ENCODE measurements at regions not wholly inside any gene's neighbourhood (a gene's known extent, or its start where the extent isn't known, plus 50 kb on each side); places are given as distances from the start of the nearest gene placed in this dataset.

DNA sequence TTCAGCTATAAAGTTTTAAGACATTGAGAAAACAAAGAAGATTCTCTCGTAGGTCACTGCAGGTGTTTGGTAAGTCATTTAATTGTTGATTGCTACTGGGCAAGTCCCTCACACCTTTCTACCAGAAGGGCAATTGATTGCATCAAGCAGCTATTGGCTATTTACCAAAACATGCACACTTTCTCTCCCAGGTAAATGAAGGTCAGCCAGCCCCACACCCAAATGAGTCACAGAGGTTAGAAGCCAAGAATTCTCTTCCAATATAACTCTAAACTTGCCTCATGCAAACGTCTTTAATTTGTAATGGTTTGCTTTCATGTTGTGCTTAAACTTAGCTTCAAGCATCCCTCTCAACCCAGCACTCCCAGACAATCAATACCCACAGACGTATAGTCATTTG, 475.3 kb upstream of the ADGRL2 start:
- H3K36me3 ChIP-seq: no peaks in the 10 kb centered on the region
- H3K27me3 ChIP-seq (replicated peaks in 1 of 7): no peaks in the 10 kb centered on the region
- WGBS, 5 donors: 66 to 86% (median 77%) methylated on average over 3 of the region's 3 CpGs
- H3K9me3 ChIP-seq: no peaks in the 10 kb centered on the region
- H3K27ac ChIP-seq: no peak overlapping the region
- H3K4me3 ChIP-seq: no peak overlapping the region
- TF ChIP-seq, protein P1, sequence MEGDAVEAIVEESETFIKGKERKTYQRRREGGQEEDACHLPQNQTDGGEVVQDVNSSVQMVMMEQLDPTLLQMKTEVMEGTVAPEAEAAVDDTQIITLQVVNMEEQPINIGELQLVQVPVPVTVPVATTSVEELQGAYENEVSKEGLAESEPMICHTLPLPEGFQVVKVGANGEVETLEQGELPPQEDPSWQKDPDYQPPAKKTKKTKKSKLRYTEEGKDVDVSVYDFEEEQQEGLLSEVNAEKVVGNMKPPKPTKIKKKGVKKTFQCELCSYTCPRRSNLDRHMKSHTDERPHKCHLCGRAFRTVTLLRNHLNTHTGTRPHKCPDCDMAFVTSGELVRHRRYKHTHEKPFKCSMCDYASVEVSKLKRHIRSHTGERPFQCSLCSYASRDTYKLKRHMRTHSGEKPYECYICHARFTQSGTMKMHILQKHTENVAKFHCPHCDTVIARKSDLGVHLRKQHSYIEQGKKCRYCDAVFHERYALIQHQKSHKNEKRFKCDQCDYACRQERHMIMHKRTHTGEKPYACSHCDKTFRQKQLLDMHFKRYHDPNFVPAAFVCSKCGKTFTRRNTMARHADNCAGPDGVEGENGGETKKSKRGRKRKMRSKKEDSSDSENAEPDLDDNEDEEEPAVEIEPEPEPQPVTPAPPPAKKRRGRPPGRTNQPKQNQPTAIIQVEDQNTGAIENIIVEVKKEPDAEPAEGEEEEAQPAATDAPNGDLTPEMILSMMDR (IDR thresholded peaks at IDR 0.05 in 8 of 11, conservative IDR thresholded peaks at IDR 0.05 in 3 of 11): no peak
- TF ChIP-seq POLR2AphosphoS5 (IDR thresholded peaks at IDR 0.05) (no peak), POLR2A (IDR thresholded peaks at IDR 0.05) (no peak)
- intact Hi-C loops (cut with DNase I; ENCODE audit: low total_unique reads): no loop called here
- no peaks in the 10 kb centered on the region for H3K4me1 ChIP-seq
- DNase-seq: no peak

DNA sequence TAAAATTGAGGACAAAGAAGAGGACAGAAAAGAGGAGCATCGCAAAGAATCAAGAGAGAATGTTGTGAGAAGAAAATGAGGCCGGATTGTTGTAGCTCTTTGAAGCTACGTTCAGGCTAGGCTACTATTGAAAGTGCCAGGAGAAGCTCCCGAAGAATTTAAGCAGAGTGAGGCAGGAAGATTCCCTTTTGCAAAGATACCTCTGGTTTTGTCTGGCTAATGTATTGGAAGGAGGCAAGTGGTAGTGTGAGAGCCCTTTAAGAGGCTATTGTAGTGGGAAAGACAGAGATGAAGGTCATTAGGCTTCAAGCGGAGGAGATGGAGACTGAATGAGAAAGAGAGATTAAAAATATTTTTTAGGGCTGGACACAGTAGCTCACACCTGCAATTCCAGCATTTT, 476.9 kb upstream of the ADGRL2 start:
- Histone ChIP-seq H3K27me3 (replicated peaks in 1 of 7) (no peaks in the 10 kb centered on the region), H3K4me3 (no peak overlapping the region), H3K4me1 (no peaks in the 10 kb centered on the region), H3K36me3 (no peaks in the 10 kb centered on the region), H3K27ac (no peak overlapping the region), H3K9me3 (no peaks in the 10 kb centered on the region)
- 83 to 91% (median 88%) methylated on average over 5 of the region's 5 CpGs for WGBS, 5 donors
- intact Hi-C loops (cut with DNase I; ENCODE audit: low total_unique reads): no loop called here
- DNase-seq: no peak
- TF ChIP-seq, protein P1 (IDR thresholded peaks at IDR 0.05 in 8 of 11, conservative IDR thresholded peaks at IDR 0.05 in 3 of 11): no peak
- TF ChIP-seq POLR2AphosphoS5 (IDR thresholded peaks at IDR 0.05): no peak
- no peak for TF ChIP-seq POLR2A (IDR thresholded peaks at IDR 0.05)

DNA sequence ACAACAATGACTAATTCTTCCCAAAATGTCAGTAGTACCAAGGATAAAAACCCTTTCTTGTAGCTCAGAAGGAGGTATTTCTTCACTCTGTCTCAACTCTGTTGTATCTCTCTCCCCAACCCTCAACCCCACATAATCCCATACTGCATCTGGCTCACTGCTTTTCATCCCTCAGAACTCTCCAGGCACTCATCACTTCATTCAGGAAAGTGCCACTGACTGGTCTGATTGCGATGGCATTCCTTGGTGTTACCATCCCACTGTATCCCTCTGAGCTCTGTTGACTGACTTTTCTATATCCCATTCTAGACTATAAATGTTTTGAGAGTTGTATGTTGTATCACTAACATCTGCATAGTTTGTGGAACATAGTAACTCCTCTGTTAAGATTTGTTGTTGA, 483.5 kb upstream of the ADGRL2 start:
- H3K4me3 ChIP-seq: no peak overlapping the region
- H3K4me1 ChIP-seq: peaks cover 0 to 12% (median 2%) of the 10 kb centered on the region in 6 donors
- H3K36me3 ChIP-seq: no peaks in the 10 kb centered on the region
- no peaks in the 10 kb centered on the region for H3K27me3 ChIP-seq (replicated peaks in 1 of 7)
- H3K27ac ChIP-seq: no peak overlapping the region
- intact Hi-C loops (cut with DNase I; ENCODE audit: low total_unique reads): no loop called here
- TF ChIP-seq, protein P1 (IDR thresholded peaks at IDR 0.05 in 8 of 11, conservative IDR thresholded peaks at IDR 0.05 in 3 of 11): no peak
- TF ChIP-seq POLR2A (IDR thresholded peaks at IDR 0.05) (no peak), POLR2AphosphoS5 (IDR thresholded peaks at IDR 0.05) (no peak)
- H3K9me3 ChIP-seq: no peaks in the 10 kb centered on the region
- no peak for DNase-seq
- WGBS, 5 donors: 86 to 100% (median 96%) methylated on average over 1 of the region's 1 CpG

DNA sequence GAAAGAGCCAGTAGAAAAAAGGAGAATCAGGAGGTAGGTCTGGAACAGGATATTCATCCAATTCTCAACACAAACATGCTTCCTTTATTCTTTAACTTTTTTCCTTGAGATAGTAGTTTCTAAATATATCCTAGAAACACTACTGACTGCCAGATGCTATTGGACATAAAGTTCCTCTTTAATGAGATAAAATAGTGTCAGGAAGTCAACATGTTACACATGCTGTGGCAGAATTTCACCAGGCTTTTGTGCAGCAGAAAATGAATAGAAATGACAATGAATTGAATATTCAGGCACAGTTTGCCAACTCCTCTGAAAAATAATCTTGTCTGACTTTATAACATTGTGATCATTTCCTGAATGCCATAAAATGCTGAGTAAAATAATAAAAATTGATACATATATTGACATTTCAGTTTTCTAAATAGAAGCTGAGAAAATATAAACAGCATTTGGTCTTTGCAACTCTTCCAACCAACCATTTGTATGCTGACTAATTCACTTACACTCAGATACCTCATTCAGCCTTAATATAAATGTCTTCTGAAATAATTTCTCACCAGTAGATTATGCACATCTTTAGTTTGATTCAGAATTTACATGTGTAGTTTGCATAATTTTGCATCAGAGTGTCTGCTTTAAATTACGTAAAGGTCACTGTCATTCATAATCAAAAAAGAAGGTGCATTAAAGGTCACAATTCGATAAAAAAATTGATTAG, 486.1 kb upstream of the ADGRL2 start:
- no peak for DNase-seq
- Histone ChIP-seq H3K9me3 (no peaks in the 10 kb centered on the region), H3K27ac (peak overlapping the region in 3 of 8 donors; percentile 26 to 51 (median 39)), H3K4me1 (peaks cover 0 to 12% (median 2%) of the 10 kb centered on the region in 6 donors), H3K27me3 (replicated peaks in 1 of 7) (no peaks in the 10 kb centered on the region), H3K36me3 (no peaks in the 10 kb centered on the region), H3K4me3 (no peak overlapping the region)
- WGBS, 5 donors: 79 to 89% (median 84%) methylated on average over 2 of the region's 2 CpGs
- intact Hi-C loops (cut with DNase I; ENCODE audit: low total_unique reads): no loop called here
- TF ChIP-seq POLR2AphosphoS5 (IDR thresholded peaks at IDR 0.05) (no peak), POLR2A (IDR thresholded peaks at IDR 0.05) (no peak)
